ENCODE measurements at regions not wholly inside any gene's neighbourhood (a gene's known extent, or its start where the extent isn't known, plus 50 kb on each side); places are given as distances from the start of the nearest gene placed in this dataset.

- H3K4me1 ChIP-seq (ENCODE audit: insufficient read depth, low read length) = no peaks in the 10 kb centered on the region
- Mint-ChIP-seq H3K9me3 (ENCODE audit: unreplicated experiment) (peaks cover 8% of the 10 kb centered on the region), H3K4me3 (ENCODE audit: unreplicated experiment) (no peak overlapping the region), H3K27ac (ENCODE audit: unreplicated experiment) (no peak overlapping the region), H3K4me1 (ENCODE audit: low read depth, unreplicated experiment) (peaks cover 2% of the 10 kb centered on the region), H3K27me3 (ENCODE audit: low read depth, unreplicated experiment) (no peaks in the 10 kb centered on the region), H3K36me3 (ENCODE audit: low read depth, unreplicated experiment) (no peaks in the 10 kb centered on the region)
- TF ChIP-seq EZH2 (IDR thresholded peaks at IDR 0.05; ENCODE audit: insufficient read depth, low read length) = no peak
- no peak for TF ChIP-seq CTCF (IDR thresholded peaks at IDR 0.05; ENCODE audit: insufficient read depth, low read depth, low read length)
- no peak overlapping the region for H3K4me2 ChIP-seq (ENCODE audit: low read length)
- DNase-seq (ENCODE audit: low read depth) (no peak), FAIRE-seq (no peak)
- H4K20me1 ChIP-seq (ENCODE audit: insufficient read depth, low read length) = no peaks in the 10 kb centered on the region
- H3K9me3 ChIP-seq (ENCODE audit: insufficient read depth, low read depth, low read length) = no peaks in the 10 kb centered on the region
- H3K36me3 ChIP-seq (ENCODE audit: insufficient read depth, low read length) = no peaks in the 10 kb centered on the region
- H3K9ac ChIP-seq (ENCODE audit: low read length) = no peak overlapping the region
- no peaks in the 10 kb centered on the region for H3K27me3 ChIP-seq (ENCODE audit: insufficient read depth, low read length)
- no peak overlapping the region for H3K27ac ChIP-seq (ENCODE audit: low read depth, low read length)
- H2AFZ ChIP-seq (ENCODE audit: low read depth, low read length) = no peak overlapping the region
- H3K79me2 ChIP-seq (ENCODE audit: insufficient read depth, low read length) = no peaks in the 10 kb centered on the region
- H3K4me3 ChIP-seq (ENCODE audit: insufficient read depth, low read depth, low read length) = no peak overlapping the region
Measured at GRCh38 chr1:4431491-4431890, 222.9 kb upstream of the AJAP1 start.

GRCh38 chr1:4433075-4433474, 221.3 kb upstream of the AJAP1 start:
- FAIRE-seq (no peak), DNase-seq (ENCODE audit: low read depth) (no peak)
- Histone ChIP-seq H3K9ac (ENCODE audit: low read length) (no peak overlapping the region), H2AFZ (ENCODE audit: low read depth, low read length) (no peak overlapping the region), H3K4me1 (ENCODE audit: insufficient read depth, low read length) (no peaks in the 10 kb centered on the region), H3K4me2 (ENCODE audit: low read length) (no peak overlapping the region), H3K4me3 (ENCODE audit: insufficient read depth, low read depth, low read length) (no peak overlapping the region), H3K79me2 (ENCODE audit: insufficient read depth, low read length) (no peaks in the 10 kb centered on the region), H3K27ac (ENCODE audit: low read depth, low read length) (no peak overlapping the region), H3K9me3 (ENCODE audit: insufficient read depth, low read depth, low read length) (no peaks in the 10 kb centered on the region), H4K20me1 (ENCODE audit: insufficient read depth, low read length) (no peaks in the 10 kb centered on the region), H3K27me3 (ENCODE audit: insufficient read depth, low read length) (no peaks in the 10 kb centered on the region), H3K36me3 (ENCODE audit: insufficient read depth, low read length) (no peaks in the 10 kb centered on the region)
- no peak overlapping the region for H3K4me3 Mint-ChIP-seq (ENCODE audit: unreplicated experiment)
- H3K36me3 Mint-ChIP-seq (ENCODE audit: low read depth, unreplicated experiment) = peaks cover 3% of the 10 kb centered on the region
- TF ChIP-seq EZH2 (IDR thresholded peaks at IDR 0.05; ENCODE audit: insufficient read depth, low read length) (no peak), CTCF (IDR thresholded peaks at IDR 0.05; ENCODE audit: insufficient read depth, low read depth, low read length) (no peak)
- no peaks in the 10 kb centered on the region for H3K27me3 Mint-ChIP-seq (ENCODE audit: low read depth, unreplicated experiment)
- H3K4me1 Mint-ChIP-seq (ENCODE audit: low read depth, unreplicated experiment) = peaks cover 2% of the 10 kb centered on the region
- H3K9me3 Mint-ChIP-seq (ENCODE audit: unreplicated experiment) = peaks cover 4% of the 10 kb centered on the region
- H3K27ac Mint-ChIP-seq (ENCODE audit: unreplicated experiment) = no peak overlapping the region

- H3K27ac Mint-ChIP-seq (ENCODE audit: unreplicated experiment) = no peak overlapping the region
- peaks cover 10% of the 10 kb centered on the region for H3K9me3 Mint-ChIP-seq (ENCODE audit: unreplicated experiment)
- Histone ChIP-seq H2AFZ (ENCODE audit: low read depth, low read length) (no peak overlapping the region), H3K27ac (ENCODE audit: low read depth, low read length) (no peak overlapping the region), H3K4me3 (ENCODE audit: insufficient read depth, low read depth, low read length) (no peak overlapping the region), H4K20me1 (ENCODE audit: insufficient read depth, low read length) (no peaks in the 10 kb centered on the region), H3K4me1 (ENCODE audit: insufficient read depth, low read length) (no peaks in the 10 kb centered on the region), H3K36me3 (ENCODE audit: insufficient read depth, low read length) (no peaks in the 10 kb centered on the region), H3K4me2 (ENCODE audit: low read length) (no peak overlapping the region), H3K79me2 (ENCODE audit: insufficient read depth, low read length) (no peaks in the 10 kb centered on the region), H3K9ac (ENCODE audit: low read length) (no peak overlapping the region), H3K27me3 (ENCODE audit: insufficient read depth, low read length) (no peaks in the 10 kb centered on the region), H3K9me3 (ENCODE audit: insufficient read depth, low read depth, low read length) (peaks cover 2% of the 10 kb centered on the region)
- TF ChIP-seq EZH2 (IDR thresholded peaks at IDR 0.05; ENCODE audit: insufficient read depth, low read length) = no peak
- TF ChIP-seq CTCF (IDR thresholded peaks at IDR 0.05; ENCODE audit: insufficient read depth, low read depth, low read length) = no peak
- FAIRE-seq (no peak), DNase-seq (ENCODE audit: low read depth) (no peak)
- H3K4me3 Mint-ChIP-seq (ENCODE audit: unreplicated experiment) = no peak overlapping the region
- H3K36me3 Mint-ChIP-seq (ENCODE audit: low read depth, unreplicated experiment) = no peaks in the 10 kb centered on the region
- no peaks in the 10 kb centered on the region for H3K4me1 Mint-ChIP-seq (ENCODE audit: low read depth, unreplicated experiment)
- H3K27me3 Mint-ChIP-seq (ENCODE audit: low read depth, unreplicated experiment) = peaks cover 9% of the 10 kb centered on the region
Measured at GRCh38 chr1:4444086-4444485, 210.3 kb upstream of the AJAP1 start.
